OCI-LY7 (cell line): ENCODE measurements at regions not wholly inside any gene's neighbourhood (a gene's known extent, or its start where the extent isn't known, plus 50 kb on each side); places are given as distances from the start of the nearest gene placed in this dataset.
"Not testable (repeated sequence)": the region's sequence is repeated elsewhere in the genome, so short reads cannot be mapped to it uniquely, and the experiment has no call there.

ENCODE experiments used
- BruUV-seq: library from RNA; stranded (reverse); fragments of 400-500 nt; replicated peaks from 2 replicates; lab custom pipeline; 2021; lab: Mats Ljungman, UMichigan
- CTCF ChIA-PET: fragments of 300-600 bp; sonication (Branson Sonifier 250); formaldehyde crosslinking; loops from one replicate; lab custom pipeline; 2022; ENCODE audit warnings: antibody characterized with exemption; ENCODE audit not compliant: unreplicated experiment; lab: Charles Lee
- POLR2A ChIA-PET: fragments of 300-600 bp; sonication (Branson Sonifier 250); formaldehyde crosslinking; loops from one replicate; lab custom pipeline; 2022; ENCODE audit warnings: antibody characterized with exemption; lab: Charles Lee
- DNase-seq: peaks from one replicate; pipeline ENCODE4 v3.0.0-alpha.2; 2015; ENCODE audit warnings: low spot score
- H2AFZ ChIP-seq: fragments of 200-600 bp; sonication (generic), shearing (Covaris generic); 2 replicates; pipeline ENCODE4 v1.6.1; 2014; ENCODE audit warnings: mild to moderate bottlenecking, antibody characterized with exemption, low read length, moderate library complexity
- H3K27ac ChIP-seq: fragments of 200-600 bp; sonication (generic); 2 replicates; pipeline ENCODE4 v1.5.1; 2014; ENCODE audit warnings: mixed run types, low read depth, mild to moderate bottlenecking, moderate library complexity, low read length, inconsistent platforms; ENCODE audit not compliant: poor library complexity, severe bottlenecking
- H3K36me3 ChIP-seq: fragments of 200-600 bp; sonication (generic); 2 replicates; pipeline ENCODE4 v1.6.1; 2014; ENCODE audit warnings: mild to moderate bottlenecking, antibody characterized with exemption, low read length, moderate library complexity, mixed read lengths; ENCODE audit not compliant: insufficient read depth
- H3K4me1 ChIP-seq: fragments of 200-600 bp; sonication (generic); 2 replicates; pipeline ENCODE4 v1.5.1; 2014; ENCODE audit warnings: mild to moderate bottlenecking, low read length; ENCODE audit not compliant: insufficient read depth, poor library complexity, severe bottlenecking
- H3K4me2 ChIP-seq: fragments of 200-600 bp; sonication (generic); 2 replicates; pipeline ENCODE4 v1.6.1; 2014; ENCODE audit warnings: mild to moderate bottlenecking, low read length
- H3K4me3 ChIP-seq: fragments of 200-600 bp; sonication (generic); 2 replicates; pipeline ENCODE4 v1.5.1; 2014; ENCODE audit warnings: mild to moderate bottlenecking, low read depth, low read length; ENCODE audit not compliant: poor library complexity, severe bottlenecking
- H3K79me2 ChIP-seq: fragments of 200-600 bp; sonication (generic); 2 replicates; pipeline ENCODE4 v1.6.1; 2016; ENCODE audit warnings: low read depth, mild to moderate bottlenecking, low read length, moderate library complexity, mixed read lengths; ENCODE audit not compliant: insufficient read depth
- H3K9me2 ChIP-seq: fragments of 200-600 bp; sonication (generic); 2 replicates; pipeline ENCODE4 v1.6.1; 2016; ENCODE audit warnings: mild to moderate bottlenecking, low read length, mixed read lengths; ENCODE audit not compliant: insufficient read depth
- H3K9me3 ChIP-seq: fragments of 200-600 bp; sonication (generic); 2 replicates; pipeline ENCODE4 v1.6.1; 2014; ENCODE audit warnings: mild to moderate bottlenecking, mixed run types, low read length, mixed read lengths
- H4K20me1 ChIP-seq: fragments of 200-600 bp; sonication (generic); 2 replicates; pipeline ENCODE4 v1.6.1; 2014; ENCODE audit warnings: mild to moderate bottlenecking, antibody characterized with exemption, low read length, moderate library complexity, mixed read lengths; ENCODE audit not compliant: insufficient read depth
- EZH2phosphoT487 ChIP-seq: fragments of 200-600 bp; sonication (generic); IDR thresholded peaks from 2 replicates; pipeline ENCODE4 v1.6.1; 2018; ENCODE audit warnings: low read depth, borderline replicate concordance, mild to moderate bottlenecking, mixed run types, antibody characterized with exemption, low read length, moderate library complexity, mixed read lengths
- intact Hi-C: fragments of 100-400 bp; cut with micrococcal nuclease; formaldehyde crosslinking; loops from one replicate; pipeline ENCODE4 v1.10.0; 2022; ENCODE audit not compliant: unreplicated experiment
- TF ChIP-seq, protein P1 (sequence below): fragments of 200-600 bp; sonication (generic); conservative IDR thresholded peaks from 2 replicates; pipeline ENCODE4 v1.5.1; 2014; ENCODE audit warnings: mild to moderate bottlenecking, antibody characterized with exemption, low read length, moderate library complexity, mixed read lengths

DNA sequence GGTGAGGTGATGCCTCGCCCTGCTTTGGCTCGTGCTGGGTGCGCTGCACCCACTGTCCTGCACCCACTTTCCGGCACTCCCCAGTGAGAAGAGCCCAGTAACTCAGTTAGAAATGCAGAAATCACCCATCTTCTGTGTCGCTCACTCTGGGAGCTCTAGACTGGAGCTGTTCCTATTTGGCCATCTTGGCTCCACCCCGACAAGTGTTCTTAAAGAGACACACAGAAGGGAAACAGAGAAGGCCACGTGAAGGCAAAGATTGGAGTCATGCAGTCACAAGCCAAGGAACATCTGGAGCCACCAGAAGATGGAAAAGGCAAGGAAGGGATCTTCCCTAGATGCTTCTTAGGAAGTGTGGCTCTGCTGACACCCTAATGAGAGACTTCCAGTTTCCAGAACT is 170.6 kb upstream of the C1GALT1 start:
- BruUV-seq, H3K9me3 ChIP-seq, H3K4me3 ChIP-seq, H3K9me2 ChIP-seq, H3K27ac ChIP-seq, CTCF ChIA-PET, H3K4me2 ChIP-seq, H2AFZ ChIP-seq, H4K20me1 ChIP-seq, H3K79me2 ChIP-seq, DNase-seq, POLR2A ChIA-PET, H3K36me3 ChIP-seq, intact Hi-C loops, H3K4me1 ChIP-seq: not testable (repeated sequence)

- H3K4me2 ChIP-seq, result no peak overlapping the region
- H3K4me3 ChIP-seq, result no peak overlapping the region
- H3K36me3 ChIP-seq, result no peaks in the 10 kb centered on the region
- H3K9me2 ChIP-seq, result no peaks in the 10 kb centered on the region
- DNase-seq, result no peak
- intact Hi-C loops, result no loop called here
- H3K9me3 ChIP-seq, result no peaks in the 10 kb centered on the region
- no peak for TF ChIP-seq EZH2phosphoT487
- TF ChIP-seq, protein P1, sequence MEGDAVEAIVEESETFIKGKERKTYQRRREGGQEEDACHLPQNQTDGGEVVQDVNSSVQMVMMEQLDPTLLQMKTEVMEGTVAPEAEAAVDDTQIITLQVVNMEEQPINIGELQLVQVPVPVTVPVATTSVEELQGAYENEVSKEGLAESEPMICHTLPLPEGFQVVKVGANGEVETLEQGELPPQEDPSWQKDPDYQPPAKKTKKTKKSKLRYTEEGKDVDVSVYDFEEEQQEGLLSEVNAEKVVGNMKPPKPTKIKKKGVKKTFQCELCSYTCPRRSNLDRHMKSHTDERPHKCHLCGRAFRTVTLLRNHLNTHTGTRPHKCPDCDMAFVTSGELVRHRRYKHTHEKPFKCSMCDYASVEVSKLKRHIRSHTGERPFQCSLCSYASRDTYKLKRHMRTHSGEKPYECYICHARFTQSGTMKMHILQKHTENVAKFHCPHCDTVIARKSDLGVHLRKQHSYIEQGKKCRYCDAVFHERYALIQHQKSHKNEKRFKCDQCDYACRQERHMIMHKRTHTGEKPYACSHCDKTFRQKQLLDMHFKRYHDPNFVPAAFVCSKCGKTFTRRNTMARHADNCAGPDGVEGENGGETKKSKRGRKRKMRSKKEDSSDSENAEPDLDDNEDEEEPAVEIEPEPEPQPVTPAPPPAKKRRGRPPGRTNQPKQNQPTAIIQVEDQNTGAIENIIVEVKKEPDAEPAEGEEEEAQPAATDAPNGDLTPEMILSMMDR, result no peak
- no peaks in the 10 kb centered on the region for H3K4me1 ChIP-seq
- no TSS peak for BruUV-seq
- no peak overlapping the region for H3K27ac ChIP-seq
- H4K20me1 ChIP-seq, result no peaks in the 10 kb centered on the region
- ChIA-PET POLR2A (no interaction called here), CTCF (no interaction called here)
- no peaks in the 10 kb centered on the region for H3K79me2 ChIP-seq
- no peak overlapping the region for H2AFZ ChIP-seq
Observed at GRCh38 chr7:7014827-7015595, 167.3 kb upstream of the C1GALT1 start.

- Histone ChIP-seq H3K9me3 (no peaks in the 10 kb centered on the region), H3K27ac (no peak overlapping the region), H4K20me1 (no peaks in the 10 kb centered on the region), H3K36me3 (no peaks in the 10 kb centered on the region), H3K4me3 (no peak overlapping the region), H3K79me2 (no peaks in the 10 kb centered on the region), H3K4me1 (no peaks in the 10 kb centered on the region), H3K9me2 (no peaks in the 10 kb centered on the region), H3K4me2 (no peak overlapping the region), H2AFZ (no peak overlapping the region)
- no TSS peak for BruUV-seq
- intact Hi-C loops, result no loop called here
- no peak for DNase-seq
- ChIA-PET POLR2A (no interaction called here), CTCF (no interaction called here)
- TF ChIP-seq, protein P1, result no peak
- TF ChIP-seq EZH2phosphoT487, result no peak
Observed at GRCh38 chr7:7017707-7018280, 164.6 kb upstream of the C1GALT1 start.
